Neutrophil (primary cell): ENCODE measurements at regions not wholly inside any gene's neighbourhood (a gene's known extent, or its start where the extent isn't known, plus 50 kb on each side); places are given as distances from the start of the nearest gene placed in this dataset.

Experiments
- H3K27ac ChIP-seq: fragments of 200-600 bp; sonication (generic); 2 replicates; pipeline ENCODE4 v1.5.1; 2016; ENCODE audit warnings: mild to moderate bottlenecking, moderate library complexity
- H3K27me3 ChIP-seq: fragments of 200-600 bp; sonication (generic); 2 replicates; pipeline ENCODE4 v1.6.0; 2016; ENCODE audit warnings: mild to moderate bottlenecking
- H3K36me3 ChIP-seq: fragments of 200-600 bp; sonication (generic); 2 replicates; pipeline ENCODE4 v1.5.1; 2017
- H3K4me1 ChIP-seq, 2 experiments: fragments of 200-600 bp in 1 of 2; sonication (generic) in 1 of 2; 1 replicate in 1 of 2; 2 replicates in 1 of 2; pipeline versions ENCODE4 v1.5.1 to v1.6.1; 2013 to 2016; ENCODE audit warnings: low read depth in 1 of 2, low read length in 1 of 2, mild to moderate bottlenecking in 1 of 2, moderate library complexity in 1 of 2; ENCODE audit not compliant: control insufficient read depth in 1 of 2, insufficient read depth in 1 of 2
- H3K4me3 ChIP-seq, 2 experiments: fragments of 200-600 bp in 1 of 2; sonication (generic) in 1 of 2; 1 replicate in 1 of 2; 2 replicates in 1 of 2; pipeline ENCODE4 v1.5.1; 2013 to 2016; ENCODE audit warnings: low read depth in 1 of 2, low read length in 1 of 2, mild to moderate bottlenecking in 1 of 2, moderate library complexity in 1 of 2
- H3K9me3 ChIP-seq: fragments of 200-600 bp; sonication (generic); 2 replicates; pipeline ENCODE4 v1.5.1; 2016
- CTCF ChIP-seq: fragments of 200-600 bp; sonication (generic); IDR thresholded peaks from 2 replicates; pipeline ENCODE4 v1.5.1; 2016; ENCODE audit warnings: antibody characterized with exemption

GRCh38 chr6:164321297-164321696, 906.8 kb downstream of the QKI start:
- no peak overlapping the region for H3K27ac ChIP-seq
- H3K4me1 ChIP-seq, result no peaks in the 10 kb centered on the region
- H3K4me3 ChIP-seq, result no peak overlapping the region
- H3K36me3 ChIP-seq, result no peaks in the 10 kb centered on the region
- no peaks in the 10 kb centered on the region for H3K27me3 ChIP-seq
- H3K9me3 ChIP-seq, result no peaks in the 10 kb centered on the region
- TF ChIP-seq CTCF, result no peak

- TF ChIP-seq CTCF, result no peak
- Histone ChIP-seq H3K27ac (no peak overlapping the region), H3K4me1 (no peaks in the 10 kb centered on the region), H3K27me3 (no peaks in the 10 kb centered on the region), H3K9me3 (no peaks in the 10 kb centered on the region), H3K36me3 (no peaks in the 10 kb centered on the region), H3K4me3 (no peak overlapping the region)
These were observed 900.9 kb downstream of the QKI start for GRCh38 chr6:164315376-164315775.

DNA sequence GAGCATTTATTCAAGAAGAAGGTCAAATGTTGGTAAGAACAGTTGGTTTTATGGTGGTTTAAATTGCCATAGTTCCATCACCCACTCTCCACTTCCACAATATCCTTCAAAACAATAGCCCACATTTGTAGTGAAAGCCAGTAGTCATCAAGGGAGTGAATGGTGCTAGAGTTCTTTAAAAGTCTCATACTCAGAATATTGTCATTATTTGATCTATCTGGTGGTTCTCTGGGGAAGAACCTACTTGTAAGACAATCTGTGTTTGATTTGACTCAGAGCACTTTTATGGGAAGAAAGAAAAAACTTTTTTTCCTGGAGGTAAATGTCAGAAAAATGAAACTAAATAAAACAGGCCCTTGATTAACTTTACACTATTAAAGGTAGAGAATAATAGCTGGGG, 893.8 kb downstream of the QKI start:
- Histone ChIP-seq H3K4me3 (no peak overlapping the region), H3K27ac (no peak overlapping the region), H3K36me3 (no peaks in the 10 kb centered on the region), H3K4me1 (no peaks in the 10 kb centered on the region), H3K27me3 (no peaks in the 10 kb centered on the region), H3K9me3 (no peaks in the 10 kb centered on the region)
- no peak for TF ChIP-seq CTCF

GRCh38 chr6:164303102-164303964, 888.8 kb downstream of the QKI start:
- no peaks in the 10 kb centered on the region for H3K4me1 ChIP-seq
- no peak for TF ChIP-seq CTCF
- H3K27ac ChIP-seq, result no peak overlapping the region
- H3K36me3 ChIP-seq, result no peaks in the 10 kb centered on the region
- no peaks in the 10 kb centered on the region for H3K27me3 ChIP-seq
- H3K9me3 ChIP-seq, result no peaks in the 10 kb centered on the region
- no peak overlapping the region for H3K4me3 ChIP-seq

DNA sequence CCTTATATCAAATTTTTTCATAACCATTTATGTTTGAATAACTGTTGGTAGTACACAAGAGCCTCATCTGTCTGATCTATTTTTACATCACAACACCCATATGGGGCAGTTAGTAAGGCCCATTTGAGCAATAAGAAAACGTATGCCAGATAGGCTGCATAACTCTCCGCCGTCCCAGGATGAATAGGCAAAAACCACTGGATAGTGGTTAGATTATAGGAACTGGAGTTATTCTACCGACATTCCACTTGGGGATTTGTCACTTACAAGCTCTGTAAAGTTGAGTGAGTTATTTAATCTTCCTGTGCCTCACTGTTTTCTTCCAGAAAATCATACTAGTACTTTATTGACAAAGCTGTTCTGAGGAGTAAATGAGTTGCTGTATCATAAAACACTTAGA, 881.9 kb downstream of the QKI start:
- Histone ChIP-seq H3K36me3 (no peaks in the 10 kb centered on the region), H3K27ac (no peak overlapping the region), H3K9me3 (no peaks in the 10 kb centered on the region), H3K4me1 (no peaks in the 10 kb centered on the region), H3K27me3 (no peaks in the 10 kb centered on the region), H3K4me3 (no peak overlapping the region)
- no peak for TF ChIP-seq CTCF
